ENCODE measurements at regions not wholly inside any gene's neighbourhood (a gene's known extent, or its start where the extent isn't known, plus 50 kb on each side); places are given as distances from the start of the nearest gene placed in this dataset.

DNA sequence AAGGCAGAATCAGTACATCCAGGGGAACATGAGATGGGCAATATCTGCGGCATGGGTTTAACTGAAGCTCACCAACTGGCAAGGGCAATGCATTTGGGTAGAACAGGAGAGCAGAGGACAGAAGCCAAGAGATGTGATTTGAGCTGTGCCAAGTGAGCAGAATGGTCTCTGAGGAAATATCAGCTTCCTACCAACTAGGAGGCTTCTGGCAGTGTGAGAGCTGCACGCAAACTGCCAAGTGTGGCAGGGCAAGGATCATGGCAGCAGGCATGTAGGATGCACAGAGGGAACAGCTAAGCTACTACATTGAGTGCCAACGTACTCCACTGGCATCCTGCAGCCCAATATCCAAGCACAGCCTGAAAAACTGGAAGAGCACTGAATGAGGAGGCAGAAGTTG is 1036.5 kb downstream of the TUSC7 start:
- Mint-ChIP-seq H3K36me3 (no peaks in the 10 kb centered on the region), H3K27ac (no peak overlapping the region), H3K9me3 (peaks cover 0 to 3% (median 0%) of the 10 kb centered on the region in 3 donors), H3K4me1 (no peaks in the 10 kb centered on the region), H3K27me3 (no peaks in the 10 kb centered on the region), H3K4me3 (no peak overlapping the region)

DNA sequence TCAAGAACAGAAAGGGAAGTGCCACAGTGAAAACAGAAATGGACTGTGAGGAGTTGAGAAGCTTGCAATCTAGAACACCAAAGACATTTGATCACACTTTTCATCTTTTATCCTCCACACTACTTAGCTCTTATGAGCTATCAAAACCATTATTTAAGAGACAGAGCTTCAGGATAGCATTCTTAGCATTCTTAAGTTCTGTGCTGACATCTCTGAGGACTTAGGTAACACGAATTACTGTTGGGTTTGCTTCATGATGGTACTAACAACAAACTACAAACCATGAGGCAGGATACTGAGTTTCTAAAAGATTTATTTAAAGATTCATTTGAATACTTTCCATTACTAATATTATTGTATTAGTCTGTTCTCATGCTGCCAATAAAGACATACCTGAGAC is 1038.6 kb downstream of the TUSC7 start:
- Mint-ChIP-seq H3K27ac (no peak overlapping the region), H3K27me3 (no peaks in the 10 kb centered on the region), H3K4me1 (no peaks in the 10 kb centered on the region), H3K4me3 (no peak overlapping the region), H3K9me3 (peaks cover 0 to 2% (median 0%) of the 10 kb centered on the region in 3 donors), H3K36me3 (peaks cover 1% of the 10 kb centered on the region)

DNA sequence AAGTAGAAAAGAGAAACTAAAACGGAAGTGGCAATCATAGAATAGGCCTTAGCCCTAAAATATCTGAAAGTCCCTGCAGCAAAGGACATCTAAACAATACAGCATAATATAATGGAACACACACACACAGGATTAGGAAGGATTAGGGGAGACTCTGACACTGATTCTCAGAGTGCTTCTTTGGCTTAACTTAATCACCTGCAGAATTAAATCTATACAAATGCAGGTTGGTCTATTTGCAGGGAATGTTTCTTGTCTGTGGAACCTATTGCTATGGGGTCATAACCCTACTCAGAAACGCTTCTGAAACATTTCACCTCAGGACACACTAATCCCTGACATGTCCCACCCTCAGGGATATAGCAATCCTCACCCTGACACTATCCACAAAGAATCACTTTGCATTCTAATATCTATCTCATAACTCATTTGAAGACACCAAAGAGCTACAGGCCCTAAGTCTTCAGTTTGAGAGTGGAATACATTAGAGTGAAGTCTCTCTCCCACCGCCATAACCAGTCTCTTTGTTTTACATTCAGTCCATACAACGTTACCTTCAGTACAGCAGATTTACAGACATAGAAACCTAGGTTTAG is 1041.2 kb downstream of the TUSC7 start:
- H3K27ac Mint-ChIP-seq: no peak overlapping the region
- H3K36me3 Mint-ChIP-seq: peaks cover 1% of the 10 kb centered on the region
- no peaks in the 10 kb centered on the region for H3K4me1 Mint-ChIP-seq
- peaks cover 0 to 3% (median 0%) of the 10 kb centered on the region in 3 donors for H3K9me3 Mint-ChIP-seq
- no peaks in the 10 kb centered on the region for H3K27me3 Mint-ChIP-seq
- H3K4me3 Mint-ChIP-seq: no peak overlapping the region

DNA sequence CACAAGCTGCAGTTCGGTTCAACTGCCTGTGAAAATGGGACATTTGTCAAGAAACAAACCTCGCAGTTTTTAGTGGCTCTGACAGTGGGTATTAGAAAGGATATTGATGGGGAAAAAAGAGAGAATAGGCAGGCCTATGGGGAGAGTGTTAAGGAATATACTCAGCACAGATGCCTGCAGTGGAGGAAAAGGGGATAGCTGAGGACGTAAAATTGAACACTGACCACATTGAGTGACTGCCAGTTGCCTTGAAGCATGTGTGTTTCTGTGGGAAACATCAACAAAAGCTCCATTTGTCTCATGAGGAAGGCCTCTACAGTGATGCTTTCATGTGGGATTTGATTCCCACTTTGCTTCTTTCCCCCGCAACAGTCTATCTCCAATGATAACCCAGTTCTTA is 1042.1 kb downstream of the TUSC7 start:
- Mint-ChIP-seq H3K4me3 (no peak overlapping the region), H3K36me3 (peaks cover 1% of the 10 kb centered on the region)

DNA sequence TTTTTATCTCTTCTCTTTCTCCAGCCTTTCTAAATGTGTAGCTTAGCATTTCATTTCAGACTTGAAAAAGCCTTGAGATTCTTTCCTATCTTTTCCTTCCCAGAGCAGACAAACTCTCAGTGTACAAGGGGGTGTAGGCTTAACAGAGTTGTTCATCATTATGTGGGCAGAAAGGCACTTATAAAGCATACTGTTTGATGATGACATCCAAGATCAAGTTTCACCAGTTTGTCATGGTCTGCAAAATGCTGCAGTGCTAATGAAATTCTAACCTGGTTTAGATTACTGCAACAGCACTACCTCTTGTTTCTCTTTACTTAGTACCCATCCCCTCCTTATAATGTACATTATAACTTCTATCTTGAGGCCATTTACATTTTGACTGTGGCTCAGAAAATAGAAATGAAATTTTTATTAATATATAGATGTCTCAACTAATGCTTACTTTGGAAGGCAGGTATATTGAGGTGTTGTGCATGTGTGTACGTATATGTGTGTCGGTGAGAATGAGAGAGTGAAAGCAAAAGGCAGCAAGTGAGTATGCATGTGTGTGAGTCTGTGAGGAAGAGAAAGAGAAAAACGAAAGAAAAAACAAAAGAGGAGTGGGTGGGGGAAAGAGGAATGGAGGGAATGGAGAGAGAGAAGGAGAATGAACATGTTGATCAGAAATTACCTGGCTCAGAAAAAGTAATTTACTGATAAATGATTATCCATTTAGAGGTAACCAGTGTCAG is 1043.6 kb downstream of the TUSC7 start:
- no peak overlapping the region for H3K27ac Mint-ChIP-seq
- no peaks in the 10 kb centered on the region for H3K27me3 Mint-ChIP-seq
- H3K4me1 Mint-ChIP-seq: no peaks in the 10 kb centered on the region
- H3K4me3 Mint-ChIP-seq: no peak overlapping the region
- H3K36me3 Mint-ChIP-seq: peaks cover 1% of the 10 kb centered on the region
- peaks cover 1 to 3% (median 1%) of the 10 kb centered on the region in 3 donors for H3K9me3 Mint-ChIP-seq

More for the DNA sequence above, 1042.1 kb downstream of the TUSC7 start:
- Mint-ChIP-seq H3K27ac (no peak overlapping the region), H3K9me3 (peaks cover 0 to 3% (median 1%) of the 10 kb centered on the region in 3 donors), H3K4me1 (no peaks in the 10 kb centered on the region), H3K27me3 (no peaks in the 10 kb centered on the region)

DNA sequence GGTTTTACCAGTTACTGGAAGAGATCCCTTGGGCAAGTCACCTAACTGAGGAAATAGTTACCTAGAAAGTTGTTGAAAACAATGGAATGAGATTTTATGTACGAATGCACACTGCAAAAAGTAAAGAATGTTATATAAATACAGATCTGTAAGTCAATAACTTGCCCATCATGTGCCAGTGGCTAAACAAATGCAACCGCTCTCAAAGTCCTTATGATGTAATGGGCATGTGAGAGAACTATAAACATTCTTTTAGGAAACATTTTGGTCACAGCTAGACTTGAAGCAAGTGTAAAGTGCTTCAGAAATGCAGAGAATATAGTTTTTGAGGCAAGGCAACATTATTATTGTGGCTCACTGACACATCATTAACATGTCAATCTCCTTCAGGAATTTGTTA is 1044.5 kb downstream of the TUSC7 start:
- no peaks in the 10 kb centered on the region for H3K27me3 Mint-ChIP-seq
- H3K4me3 Mint-ChIP-seq: no peak overlapping the region
- peaks cover 1% of the 10 kb centered on the region for H3K36me3 Mint-ChIP-seq
- H3K4me1 Mint-ChIP-seq: no peaks in the 10 kb centered on the region
- no peak overlapping the region for H3K27ac Mint-ChIP-seq
- H3K9me3 Mint-ChIP-seq: peaks cover 1 to 3% (median 3%) of the 10 kb centered on the region in 3 donors

DNA sequence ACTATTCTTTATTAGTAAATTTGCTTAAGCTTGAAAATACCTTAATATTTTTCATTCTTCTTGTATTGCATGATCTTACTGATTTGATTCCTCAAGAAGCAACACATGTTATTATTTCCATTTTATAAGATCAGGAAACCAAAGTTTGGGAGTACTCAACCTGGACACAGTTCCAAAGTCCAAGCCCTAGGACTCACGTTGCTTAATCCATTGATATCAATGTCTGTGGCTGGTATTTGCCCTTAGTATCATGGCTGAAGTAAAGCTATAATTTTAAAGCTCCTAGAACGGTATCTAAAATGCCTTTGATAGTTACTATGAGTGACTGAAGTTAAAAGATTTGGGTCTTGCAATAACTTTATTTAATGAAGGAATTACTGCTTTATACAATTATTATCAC is 1045.3 kb downstream of the TUSC7 start:
- Mint-ChIP-seq H3K27me3 (no peaks in the 10 kb centered on the region), H3K27ac (no peak overlapping the region), H3K9me3 (peaks cover 1 to 3% (median 3%) of the 10 kb centered on the region in 3 donors), H3K4me1 (no peaks in the 10 kb centered on the region), H3K4me3 (no peak overlapping the region), H3K36me3 (peaks cover 1% of the 10 kb centered on the region)

DNA sequence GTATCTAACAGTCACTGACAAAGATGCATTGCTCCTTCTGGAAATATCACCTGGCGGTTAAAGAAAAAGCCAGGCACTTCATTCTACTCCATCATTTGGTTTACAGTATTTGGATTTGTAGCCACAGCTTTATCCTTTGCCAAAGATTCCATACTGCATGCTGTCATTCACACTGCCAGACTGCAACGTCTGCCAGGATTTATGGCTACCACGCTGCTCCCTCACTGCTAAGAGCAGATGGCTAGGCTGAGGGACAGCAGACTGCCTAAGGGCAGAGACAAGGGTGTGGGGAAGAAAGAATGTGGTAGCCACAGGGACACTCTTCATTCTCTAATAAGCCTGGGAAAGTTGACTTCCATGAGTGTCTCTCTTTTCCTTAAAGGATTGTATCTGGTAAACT is 1047.0 kb downstream of the TUSC7 start:
- H3K4me1 Mint-ChIP-seq: no peaks in the 10 kb centered on the region
- no peaks in the 10 kb centered on the region for H3K27me3 Mint-ChIP-seq
- no peak overlapping the region for H3K27ac Mint-ChIP-seq
- no peak overlapping the region for H3K4me3 Mint-ChIP-seq
- H3K9me3 Mint-ChIP-seq: peaks cover 1 to 5% (median 3%) of the 10 kb centered on the region in 3 donors
- H3K36me3 Mint-ChIP-seq: peaks cover 1% of the 10 kb centered on the region

DNA sequence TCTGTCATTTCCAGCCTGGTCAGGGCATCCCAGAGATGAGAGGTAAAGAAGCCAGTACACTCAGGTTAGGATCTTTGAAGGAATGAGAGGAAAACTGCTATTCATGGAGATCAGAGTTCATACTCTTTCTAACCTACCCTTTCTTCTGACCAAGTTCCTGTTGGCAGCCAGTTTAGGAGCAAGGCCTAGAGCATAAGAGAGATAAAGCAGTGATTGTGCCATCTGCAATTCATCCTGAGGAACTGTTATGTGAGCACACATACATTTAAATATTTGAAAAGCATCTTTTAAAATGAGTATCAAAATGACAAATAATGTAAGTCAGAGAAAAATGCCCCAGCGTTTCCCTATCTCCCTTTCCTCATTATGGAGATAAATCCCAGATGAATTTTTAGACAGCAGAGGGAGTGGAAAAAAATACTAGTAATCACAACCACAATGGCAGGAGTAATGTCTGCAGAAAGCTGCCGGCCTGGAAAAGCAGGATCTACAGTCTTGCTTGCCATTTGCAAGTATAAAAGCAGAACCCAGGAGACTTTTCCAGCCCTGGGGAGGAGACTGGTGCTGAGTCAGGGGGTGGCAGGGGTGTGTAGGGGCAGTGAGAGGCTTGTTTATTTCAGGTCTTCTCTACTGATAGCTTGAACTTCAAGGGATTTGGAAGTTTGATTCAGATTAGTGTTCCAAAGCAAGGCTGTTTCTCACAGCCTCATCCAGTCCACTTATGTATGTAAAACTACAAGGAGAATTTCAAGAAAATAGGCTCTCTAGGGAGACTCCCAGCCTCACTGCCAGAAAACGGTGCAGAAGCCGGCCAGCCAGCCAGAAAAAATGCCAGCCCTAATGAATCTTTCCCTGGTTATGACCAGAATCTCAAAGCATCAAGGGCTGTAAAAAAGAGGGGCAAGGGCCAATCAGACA is 1052.4 kb downstream of the TUSC7 start:
- no peaks in the 10 kb centered on the region for H3K4me1 Mint-ChIP-seq
- H3K27ac Mint-ChIP-seq: no peak overlapping the region
- H3K4me3 Mint-ChIP-seq: no peak overlapping the region
- H3K36me3 Mint-ChIP-seq: no peaks in the 10 kb centered on the region
- H3K27me3 Mint-ChIP-seq: no peaks in the 10 kb centered on the region
- H3K9me3 Mint-ChIP-seq: peaks cover 0 to 3% (median 3%) of the 10 kb centered on the region in 3 donors

DNA sequence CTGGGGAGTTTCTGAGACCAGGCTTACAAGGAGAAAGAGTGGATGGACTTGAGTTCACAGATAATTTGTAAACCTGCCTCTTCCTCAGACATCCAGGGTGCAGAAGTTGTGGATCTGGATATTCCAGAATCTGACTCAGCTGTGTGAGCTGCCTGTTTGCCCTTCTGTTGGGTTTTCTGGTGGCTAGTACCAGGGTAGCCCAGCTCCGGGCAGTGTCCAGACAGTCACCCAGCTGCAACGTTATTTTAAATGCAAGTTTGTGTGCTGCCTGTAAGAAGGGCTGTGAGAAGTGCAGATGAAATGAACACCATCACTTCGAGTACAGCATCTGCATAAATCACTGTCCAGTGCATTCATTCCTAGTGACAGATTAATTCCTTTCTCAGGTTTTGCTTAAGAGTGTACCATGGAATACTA is 1053.0 kb downstream of the TUSC7 start:
- H3K36me3 Mint-ChIP-seq: no peaks in the 10 kb centered on the region
- H3K27ac Mint-ChIP-seq: no peak overlapping the region
- H3K9me3 Mint-ChIP-seq: peaks cover 0 to 3% (median 0%) of the 10 kb centered on the region in 3 donors
- H3K4me1 Mint-ChIP-seq: no peaks in the 10 kb centered on the region
- no peaks in the 10 kb centered on the region for H3K27me3 Mint-ChIP-seq
- H3K4me3 Mint-ChIP-seq: no peak overlapping the region

DNA sequence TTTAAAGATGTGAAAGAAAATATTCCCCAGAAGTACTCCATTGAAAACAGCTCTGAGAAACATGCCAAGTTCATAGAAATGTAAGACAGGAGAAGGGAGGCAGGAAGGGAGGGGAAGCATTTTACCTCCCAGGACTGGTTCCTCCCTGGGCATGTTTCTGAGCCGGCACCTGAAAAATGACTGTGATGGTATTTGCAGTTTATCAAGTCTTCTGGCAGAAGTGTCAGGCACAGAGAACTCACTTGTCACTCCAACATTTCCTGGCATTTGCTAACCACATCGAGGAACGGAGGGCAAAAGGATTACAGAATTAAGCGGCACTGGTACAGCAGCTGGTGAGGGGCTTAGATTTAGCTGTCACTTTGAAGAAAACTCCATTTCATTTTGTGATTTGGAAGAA is 1054.0 kb downstream of the TUSC7 start:
- Mint-ChIP-seq H3K4me3 (no peak overlapping the region), H3K27me3 (no peaks in the 10 kb centered on the region), H3K36me3 (no peaks in the 10 kb centered on the region), H3K27ac (no peak overlapping the region), H3K9me3 (peaks cover 0 to 3% (median 0%) of the 10 kb centered on the region in 3 donors), H3K4me1 (no peaks in the 10 kb centered on the region)

DNA sequence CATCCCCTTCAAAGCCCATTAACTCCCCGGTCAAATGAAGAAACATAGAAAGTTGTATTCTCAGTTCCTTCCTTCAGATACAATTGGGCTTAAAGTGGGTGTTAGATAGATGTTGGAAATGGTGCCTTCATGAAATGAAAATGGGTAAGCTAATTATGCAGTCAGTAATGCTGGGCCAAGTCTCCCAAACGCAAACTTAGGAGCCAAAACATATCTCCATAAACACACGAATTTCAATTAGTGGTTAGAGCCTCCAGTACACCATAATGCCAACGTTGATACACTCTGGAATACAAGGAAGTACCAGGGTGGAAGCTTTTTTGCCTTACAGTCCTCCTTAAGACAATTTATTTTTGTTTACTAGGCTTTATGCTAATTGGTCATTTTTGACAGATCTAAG is 1059.0 kb downstream of the TUSC7 start:
- no peaks in the 10 kb centered on the region for H3K9me3 Mint-ChIP-seq
- H3K36me3 Mint-ChIP-seq: no peaks in the 10 kb centered on the region
- H3K27ac Mint-ChIP-seq: no peak overlapping the region
- no peaks in the 10 kb centered on the region for H3K27me3 Mint-ChIP-seq
- no peak overlapping the region for H3K4me3 Mint-ChIP-seq
- H3K4me1 Mint-ChIP-seq: no peaks in the 10 kb centered on the region

DNA sequence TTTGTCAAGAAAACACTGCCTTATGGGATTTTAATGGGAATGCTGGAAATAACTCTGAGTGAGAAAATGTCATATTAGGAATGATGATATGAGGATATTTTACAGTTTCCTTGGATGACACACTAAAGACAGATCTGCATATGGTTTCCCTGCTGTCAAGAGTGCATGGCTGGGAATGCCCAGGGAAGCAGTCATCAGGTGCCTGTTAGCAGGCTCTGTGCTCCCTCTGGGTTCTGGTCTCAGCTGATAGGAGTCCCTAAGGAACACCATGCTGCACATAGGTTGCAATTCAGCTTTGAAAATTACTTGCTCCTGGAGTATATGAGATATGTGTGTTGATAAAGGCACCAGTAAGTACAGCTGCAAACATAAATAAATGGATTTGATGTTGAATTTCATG is 1064.6 kb downstream of the TUSC7 start:
- no peaks in the 10 kb centered on the region for H3K9me3 Mint-ChIP-seq
- H3K27me3 Mint-ChIP-seq: no peaks in the 10 kb centered on the region
- no peaks in the 10 kb centered on the region for H3K4me1 Mint-ChIP-seq
- H3K27ac Mint-ChIP-seq: no peak overlapping the region
- no peaks in the 10 kb centered on the region for H3K36me3 Mint-ChIP-seq
- no peak overlapping the region for H3K4me3 Mint-ChIP-seq

DNA sequence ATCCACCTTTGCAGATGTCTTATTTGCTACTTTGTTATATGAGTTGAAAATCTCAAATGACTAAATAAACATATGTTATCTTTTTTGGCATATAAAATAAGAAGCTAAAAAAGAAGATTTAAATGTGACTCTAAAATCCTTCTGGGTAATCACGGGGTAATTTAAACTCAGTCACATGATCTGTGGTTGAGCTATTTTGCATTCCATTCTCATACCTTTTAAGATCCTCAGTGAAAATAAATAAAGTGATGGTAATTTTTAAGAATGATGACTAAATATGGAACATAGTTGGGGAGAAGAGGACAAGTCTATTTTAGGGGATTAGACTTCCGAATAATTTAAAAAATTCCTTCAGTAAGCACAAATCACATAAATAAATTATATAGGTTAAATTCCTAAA is 1076.8 kb downstream of the TUSC7 start:
- Mint-ChIP-seq H3K27ac (no peak overlapping the region), H3K27me3 (no peaks in the 10 kb centered on the region), H3K36me3 (no peaks in the 10 kb centered on the region), H3K9me3 (no peaks in the 10 kb centered on the region), H3K4me1 (peaks cover 0 to 2% (median 0%) of the 10 kb centered on the region in 3 donors), H3K4me3 (no peak overlapping the region)

DNA sequence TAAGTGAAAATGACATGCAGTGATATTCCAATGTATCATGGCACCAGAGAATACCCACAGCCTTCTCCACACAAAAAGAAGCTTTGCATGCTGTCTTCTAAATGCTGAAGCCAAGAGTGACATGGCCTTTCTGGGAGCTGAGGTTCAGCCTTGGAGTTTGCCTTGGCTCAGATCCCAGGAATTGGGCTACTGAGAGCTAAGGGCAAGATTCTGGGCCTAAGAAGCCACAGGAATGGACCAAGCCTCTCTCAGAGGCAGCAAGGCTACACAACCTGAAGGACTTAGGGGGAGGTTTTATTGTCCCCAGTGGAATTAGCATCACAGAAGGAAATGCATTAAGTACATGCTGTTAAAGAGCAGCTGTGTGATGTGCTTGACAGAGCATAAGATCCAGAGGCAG is 1078.5 kb downstream of the TUSC7 start:
- Mint-ChIP-seq H3K27ac (no peak overlapping the region), H3K4me3 (no peak overlapping the region), H3K27me3 (no peaks in the 10 kb centered on the region), H3K9me3 (no peaks in the 10 kb centered on the region), H3K4me1 (peaks cover 0 to 2% (median 0%) of the 10 kb centered on the region in 3 donors), H3K36me3 (no peaks in the 10 kb centered on the region)

All from IgD-negative memory B cell (primary cell).